ENCODE measurements at regions not wholly inside any gene's neighbourhood (a gene's known extent, or its start where the extent isn't known, plus 50 kb on each side); places are given as distances from the start of the nearest gene placed in this dataset.
"Not testable (repeated sequence)": the region's sequence is repeated elsewhere in the genome, so short reads cannot be mapped to it uniquely, and the experiment has no call there.

DNA sequence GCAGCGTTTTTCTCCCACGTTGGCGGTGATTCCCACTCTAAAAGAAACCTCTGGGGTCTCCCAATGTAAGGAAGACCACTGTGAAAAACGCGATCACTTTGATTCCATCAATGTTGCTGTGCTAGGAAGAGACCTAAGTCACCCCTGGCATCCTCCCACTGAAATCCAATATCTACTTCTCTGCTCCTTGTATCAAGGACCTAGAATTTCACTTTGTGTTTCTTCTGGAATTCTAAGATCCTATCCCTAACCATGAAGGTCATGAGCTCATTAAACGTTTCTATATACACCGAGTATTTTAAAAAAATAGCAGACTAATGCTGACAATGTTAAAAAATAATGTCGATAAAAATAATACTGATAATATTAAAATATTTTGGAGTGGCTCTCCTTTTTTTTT is 118.8 kb upstream of the MYO10 start:
- DNase-seq (ENCODE audit: low read depth in 1 of 2, low spot score in 1 of 2) = no peak
- no peak for TF ChIP-seq JUND (IDR thresholded peaks at IDR 0.05; ENCODE audit: low read depth)
- in situ Hi-C loops (cut with HindIII; ENCODE audit: low pct_unique_long_range_greater_than_20kb, low sequenced_read_pairs) = no loop called here

DNA sequence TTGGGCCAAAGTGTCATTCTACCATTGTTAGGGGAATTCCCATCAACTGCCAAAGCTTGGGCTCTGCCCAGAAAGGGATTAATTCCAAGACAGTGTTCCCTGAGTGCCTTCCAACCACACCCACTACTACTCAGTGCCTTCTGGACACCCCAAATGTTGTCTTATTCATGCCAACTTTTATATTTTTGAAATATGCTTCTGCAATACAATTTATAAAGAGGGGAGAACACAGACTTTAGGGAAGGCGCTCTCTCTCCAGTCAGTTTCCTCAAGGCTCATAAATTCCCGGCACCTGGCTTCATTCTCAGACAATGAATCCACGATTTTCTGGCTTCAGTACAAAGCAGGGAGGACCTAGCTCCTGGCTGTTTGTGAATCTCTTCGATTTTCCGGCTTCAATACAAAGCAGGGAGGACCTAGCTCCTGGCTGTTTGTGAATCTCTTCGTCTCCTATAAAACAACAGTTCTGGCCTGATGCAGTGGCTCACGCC is 120.1 kb upstream of the MYO10 start:
- DNase-seq (ENCODE audit: low read depth in 1 of 2, low spot score in 1 of 2) = no peak
- no peak for TF ChIP-seq JUND (IDR thresholded peaks at IDR 0.05; ENCODE audit: low read depth)
- in situ Hi-C loops (cut with HindIII; ENCODE audit: low pct_unique_long_range_greater_than_20kb, low sequenced_read_pairs) = no loop called here

- TF ChIP-seq JUND (IDR thresholded peaks at IDR 0.05; ENCODE audit: low read depth) = no peak
- in situ Hi-C loops (cut with HindIII; ENCODE audit: low pct_unique_long_range_greater_than_20kb, low sequenced_read_pairs) = no loop called here
- DNase-seq (ENCODE audit: low read depth in 1 of 2, low spot score in 1 of 2) = no peak
Measured at GRCh38 chr5:17058438-17058837, 122.3 kb upstream of the MYO10 start.

GRCh38 chr5:17061973-17062470 is 125.9 kb upstream of the MYO10 start:
- no peak for DNase-seq (ENCODE audit: low read depth in 1 of 2, low spot score in 1 of 2)
- in situ Hi-C loops (cut with HindIII; ENCODE audit: low pct_unique_long_range_greater_than_20kb, low sequenced_read_pairs) = no loop called here
- no peak for TF ChIP-seq JUND (IDR thresholded peaks at IDR 0.05; ENCODE audit: low read depth)

- in situ Hi-C loops (cut with HindIII; ENCODE audit: low pct_unique_long_range_greater_than_20kb, low sequenced_read_pairs); DNase-seq (ENCODE audit: low read depth in 1 of 2, low spot score in 1 of 2): not testable (repeated sequence)
Measured at GRCh38 chr5:17062741-17063140, 126.7 kb upstream of the MYO10 start.

DNA sequence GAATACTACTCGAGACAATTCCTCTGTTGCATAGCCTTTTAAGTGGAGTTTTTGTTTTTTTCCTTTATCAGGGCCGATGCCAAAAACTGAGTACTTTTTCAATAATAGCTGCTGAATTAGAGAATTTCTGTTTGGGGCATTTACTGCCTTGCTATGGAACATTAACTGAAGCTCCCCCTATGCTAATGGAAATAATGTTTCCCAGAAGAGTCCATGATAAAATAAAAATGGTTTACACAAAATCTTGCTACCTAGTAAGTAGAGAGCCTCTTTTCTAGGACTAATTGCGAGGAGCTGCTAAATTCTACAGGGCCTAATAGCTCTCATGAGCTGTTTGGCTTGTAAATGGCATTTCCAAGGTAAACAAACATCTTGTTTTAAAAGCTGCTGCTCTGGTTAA is 128.2 kb upstream of the MYO10 start:
- no peak for TF ChIP-seq JUND (IDR thresholded peaks at IDR 0.05; ENCODE audit: low read depth)
- in situ Hi-C loops (cut with HindIII; ENCODE audit: low pct_unique_long_range_greater_than_20kb, low sequenced_read_pairs) = no loop called here

DNA sequence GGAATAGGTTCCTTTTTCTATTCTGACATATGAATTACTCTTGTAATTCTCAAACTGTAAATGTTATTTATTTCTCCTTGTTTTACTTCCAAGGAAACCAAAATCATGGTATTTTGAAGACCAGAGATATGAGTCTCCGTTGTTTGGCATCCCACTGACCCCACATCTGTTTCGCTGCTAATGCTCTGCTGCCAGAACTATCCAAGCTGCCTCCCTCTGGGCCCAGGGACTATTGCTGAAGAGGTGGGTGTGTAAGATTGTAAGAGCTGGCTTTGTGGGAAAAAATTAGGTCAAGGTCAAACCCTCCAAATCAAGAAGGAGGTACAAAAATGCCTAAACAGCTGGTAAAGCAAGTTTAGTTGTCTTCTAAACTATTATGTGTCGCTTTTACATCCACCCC is 129.4 kb upstream of the MYO10 start:
- no peak for TF ChIP-seq JUND (IDR thresholded peaks at IDR 0.05; ENCODE audit: low read depth)
- in situ Hi-C loops (cut with HindIII; ENCODE audit: low pct_unique_long_range_greater_than_20kb, low sequenced_read_pairs) = no loop called here
- no peak for DNase-seq (ENCODE audit: low read depth in 1 of 2, low spot score in 1 of 2)

More for the DNA sequence above, 128.2 kb upstream of the MYO10 start:
- no peak for DNase-seq (ENCODE audit: low read depth in 1 of 2, low spot score in 1 of 2)

GRCh38 chr5:17066026-17066425 is 129.9 kb upstream of the MYO10 start:
- in situ Hi-C loops (cut with HindIII; ENCODE audit: low pct_unique_long_range_greater_than_20kb, low sequenced_read_pairs); DNase-seq (ENCODE audit: low read depth in 1 of 2, low spot score in 1 of 2): not testable (repeated sequence)

DNA sequence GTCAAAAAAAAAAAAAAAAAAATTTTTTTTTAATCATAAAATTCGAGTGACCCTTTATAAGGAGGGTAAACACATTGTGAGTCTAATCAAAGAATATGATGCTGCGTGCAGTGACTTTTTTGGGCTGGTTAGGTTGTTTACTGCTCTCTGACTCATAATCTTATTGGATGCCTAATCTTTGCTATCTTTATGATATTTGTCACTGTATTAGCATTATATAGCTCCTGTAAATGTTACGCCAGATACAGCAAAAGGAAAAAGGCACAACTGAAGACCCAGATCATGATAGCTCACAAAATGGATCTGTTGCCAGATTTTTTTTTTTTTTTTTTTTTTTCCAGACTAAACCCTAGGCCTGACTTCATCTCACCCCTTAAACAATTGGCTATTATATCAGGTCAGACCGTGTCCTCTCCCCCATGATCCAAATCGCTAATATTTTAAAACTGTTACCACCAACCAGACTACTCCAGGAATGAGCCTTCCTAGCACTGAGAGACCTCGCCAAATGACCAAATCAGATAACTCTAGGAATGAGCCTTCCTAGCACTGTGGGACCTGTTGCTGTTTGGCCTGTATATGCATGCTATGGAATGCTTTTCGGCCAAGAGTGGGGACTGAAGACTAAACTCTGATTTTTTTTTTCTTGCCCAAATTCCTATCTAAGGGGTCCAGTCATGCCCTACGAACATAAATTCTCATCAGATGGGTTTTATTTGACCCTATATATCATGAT is 131.7 kb upstream of the MYO10 start:
- no peak for TF ChIP-seq JUND (IDR thresholded peaks at IDR 0.05; ENCODE audit: low read depth)
- no peak for DNase-seq (ENCODE audit: low read depth in 1 of 2, low spot score in 1 of 2)
- in situ Hi-C loops (cut with HindIII; ENCODE audit: low pct_unique_long_range_greater_than_20kb, low sequenced_read_pairs) = no loop called here

DNA sequence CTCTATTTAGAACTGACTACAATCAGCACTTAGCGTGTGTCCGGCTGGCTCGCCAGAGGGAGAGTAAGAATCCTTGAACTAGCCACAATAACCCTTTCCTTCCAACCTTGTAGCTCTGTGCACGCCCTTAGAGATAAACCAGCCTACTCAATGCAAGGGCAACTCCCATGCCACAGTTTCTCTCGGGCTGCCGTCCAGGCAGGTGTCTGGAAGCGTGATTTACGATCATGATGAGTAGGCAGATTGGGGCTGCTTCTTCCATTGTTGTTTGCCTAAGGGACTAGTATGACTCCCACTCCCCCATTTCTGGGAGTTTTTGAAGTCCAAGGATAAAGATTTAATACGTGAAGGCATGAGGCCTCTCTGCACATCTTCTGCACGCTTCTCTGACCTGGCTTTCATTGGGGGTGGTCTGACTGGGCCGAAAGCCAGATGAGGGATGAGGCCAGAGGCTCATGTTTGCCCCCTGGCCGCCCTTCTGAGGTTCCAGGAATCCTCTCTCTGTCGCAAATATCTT is 134.0 kb upstream of the MYO10 start:
- in situ Hi-C loops (cut with HindIII; ENCODE audit: low pct_unique_long_range_greater_than_20kb, low sequenced_read_pairs) = no loop called here
- no peak for DNase-seq (ENCODE audit: low read depth in 1 of 2, low spot score in 1 of 2)
- TF ChIP-seq JUND (IDR thresholded peaks at IDR 0.05; ENCODE audit: low read depth) = no peak

DNA sequence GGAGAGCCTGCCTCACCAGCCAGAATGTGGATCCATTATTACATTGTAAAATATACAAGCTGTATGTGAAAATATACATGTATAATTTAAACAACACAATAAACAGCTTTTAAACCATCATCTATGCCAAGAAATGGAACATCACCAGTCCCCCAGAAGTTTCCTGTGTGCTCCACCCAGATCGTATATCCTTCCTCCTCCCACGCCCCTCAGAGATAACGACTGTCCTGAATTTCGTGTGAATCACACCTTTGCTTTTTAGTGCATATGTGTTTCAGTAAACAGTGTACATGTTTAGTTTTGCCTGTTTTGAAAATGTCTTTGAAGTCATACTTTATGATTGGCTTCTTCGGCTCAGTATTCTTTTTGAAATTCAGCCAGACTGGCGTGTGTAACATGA is 134.6 kb upstream of the MYO10 start:
- no peak for DNase-seq (ENCODE audit: low read depth in 1 of 2, low spot score in 1 of 2)
- in situ Hi-C loops (cut with HindIII; ENCODE audit: low pct_unique_long_range_greater_than_20kb, low sequenced_read_pairs) = no loop called here
- no peak for TF ChIP-seq JUND (IDR thresholded peaks at IDR 0.05; ENCODE audit: low read depth)

GRCh38 chr5:17075236-17075635 is 139.1 kb upstream of the MYO10 start:
- in situ Hi-C loops (cut with HindIII; ENCODE audit: low pct_unique_long_range_greater_than_20kb, low sequenced_read_pairs) = no loop called here
- DNase-seq (ENCODE audit: low read depth in 1 of 2, low spot score in 1 of 2) = no peak
- no peak for TF ChIP-seq JUND (IDR thresholded peaks at IDR 0.05; ENCODE audit: low read depth)

GRCh38 chr5:17076272-17076671 is 140.2 kb upstream of the MYO10 start:
- in situ Hi-C loops (cut with HindIII; ENCODE audit: low pct_unique_long_range_greater_than_20kb, low sequenced_read_pairs) = no loop called here
- no peak for TF ChIP-seq JUND (IDR thresholded peaks at IDR 0.05; ENCODE audit: low read depth)
- DNase-seq (ENCODE audit: low read depth in 1 of 2, low spot score in 1 of 2) = no peak

Data from T47D (cell line).